ENCODE measurements at regions not wholly inside any gene's neighbourhood (a gene's known extent, or its start where the extent isn't known, plus 50 kb on each side); places are given as distances from the start of the nearest gene placed in this dataset.

DNA sequence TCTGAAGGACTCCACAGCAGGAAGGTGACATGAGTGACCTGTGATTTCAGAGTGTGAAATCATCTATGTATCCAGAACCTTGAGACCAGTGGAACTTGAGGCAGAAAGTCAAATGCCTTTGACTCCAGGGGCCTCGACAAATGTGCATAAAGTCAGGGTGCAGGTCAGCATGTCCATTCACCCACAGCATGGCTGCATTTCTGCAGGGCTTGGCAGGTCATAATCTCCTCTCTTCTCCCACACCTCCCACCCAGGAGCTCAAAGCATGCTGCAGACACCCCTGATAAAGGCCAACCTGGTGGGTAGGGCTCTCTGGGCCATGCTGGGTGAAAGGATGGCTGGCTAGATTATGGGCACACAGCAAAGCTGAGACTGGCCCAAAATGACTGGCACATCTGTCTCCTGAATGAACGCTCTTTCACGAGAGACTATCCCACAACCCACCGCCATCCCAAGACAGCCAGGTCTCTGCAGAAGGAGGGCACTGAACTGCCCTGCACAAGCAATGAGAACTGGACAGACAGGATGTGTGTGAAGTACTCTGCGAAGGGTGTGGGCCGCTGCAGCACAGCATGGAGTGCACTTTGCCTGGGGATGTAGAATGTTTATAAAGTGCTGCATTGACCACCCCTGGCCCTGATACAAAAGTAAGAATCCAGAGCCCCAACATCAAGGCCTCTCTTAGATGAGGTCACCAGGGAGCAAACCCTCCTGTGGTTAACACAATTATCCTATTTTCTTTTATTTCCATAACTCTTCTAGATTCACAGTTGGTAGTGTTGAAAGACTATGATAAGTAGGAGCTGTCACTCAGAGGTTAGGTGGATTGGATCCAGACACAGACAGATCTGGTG is 78.2 kb upstream of the NXT1 start:
- Histone ChIP-seq H3K27ac (ENCODE audit: extremely low read depth, low read depth, low read length) (no peak overlapping the region), H3K4me3 (ENCODE audit: low read depth, low read length) (no peak overlapping the region), H3K9me3 (ENCODE audit: control insufficient read depth, insufficient read depth, low read depth, low read length) (no peaks in the 10 kb centered on the region), H3K36me3 (ENCODE audit: control insufficient read depth in 2 of 2, insufficient read depth in 1 of 2, low read length in 2 of 2) (no peaks in the 10 kb centered on the region), H3K4me1 (ENCODE audit: control insufficient read depth, insufficient read depth, low read length) (no peaks in the 10 kb centered on the region)
- ChIA-PET POLR2A (no interaction called here), CTCF (no interaction called here)
- TF ChIP-seq ZNF777 (tag by site-specific recombination; IDR thresholded peaks at IDR 0.05; ENCODE audit: borderline replicate concordance) (no peak), ZNF266 (tag by site-specific recombination; IDR thresholded peaks at IDR 0.05; ENCODE audit: low read depth) (no peak), ZIC2 (tag by site-specific recombination; IDR thresholded peaks at IDR 0.05) (peak; percentile 53; the same call in 1 of the 2 replicates), ZNF544 (tag by site-specific recombination; IDR thresholded peaks at IDR 0.05) (no peak), ZNF76 (tag by site-specific recombination; IDR thresholded peaks at IDR 0.05; ENCODE audit: borderline replicate concordance, low read depth) (no peak)

DNA sequence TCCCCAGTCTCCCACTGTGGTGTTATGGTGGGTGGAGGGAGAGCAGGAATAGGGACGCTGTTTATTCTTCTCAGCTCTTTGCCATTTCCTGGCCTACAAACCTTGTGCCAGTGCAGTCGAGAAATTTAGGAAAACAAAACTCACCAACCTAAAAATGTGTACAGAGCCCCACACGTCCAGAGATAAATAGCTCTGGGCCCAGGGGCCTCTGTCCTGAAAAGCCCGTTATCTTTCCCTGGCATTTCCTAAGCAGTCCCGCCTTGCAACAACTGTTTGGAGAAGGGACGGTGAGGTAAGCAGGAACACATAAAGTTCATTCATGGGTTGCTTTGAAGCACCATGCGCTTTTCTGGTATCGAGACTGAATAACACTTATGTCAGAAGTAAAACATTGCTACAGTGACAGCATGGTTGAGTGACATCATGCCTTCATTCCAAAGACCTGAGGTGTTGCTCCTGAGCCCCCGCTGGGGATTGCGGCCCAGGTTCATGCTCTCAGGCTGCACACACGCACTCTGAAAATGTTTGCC is 80.1 kb upstream of the NXT1 start:
- H3K27ac ChIP-seq (ENCODE audit: extremely low read depth, low read depth, low read length) = no peak overlapping the region; the same call in 1 of the 2 replicates
- TF ChIP-seq ZNF324 (tag by site-specific recombination; IDR thresholded peaks at IDR 0.05) (0 out of 2 replicates have a peak, but pooled peaks have one; percentile 47), ZNF335 (tag by site-specific recombination; conservative IDR thresholded peaks at IDR 0.05) (peak; percentile 54), GLIS1 (tag by site-specific recombination; IDR thresholded peaks at IDR 0.05) (peak; percentile 55), ZNF138 (tag by site-specific recombination; IDR thresholded peaks at IDR 0.05; ENCODE audit: borderline replicate concordance) (no peak), ZIC2 (tag by site-specific recombination; IDR thresholded peaks at IDR 0.05) (0 out of 2 replicates have a peak, but pooled peaks have one; percentile 26), ZNF629 (tag by site-specific recombination; IDR thresholded peaks at IDR 0.05) (peak; percentile 96), ZBTB17 (tag by site-specific recombination; IDR thresholded peaks at IDR 0.05) (no peak), MEIS1 (CRISPR knock-in tag; IDR thresholded peaks at IDR 0.05; ENCODE audit: borderline replicate concordance) (no peak; the same call in 1 of the 2 replicates), ZNF843 (tag by site-specific recombination; IDR thresholded peaks at IDR 0.05) (peak; percentile 61), ZNF600 (tag by site-specific recombination; IDR thresholded peaks at IDR 0.05) (peak; percentile 69), ZNF560 (tag by site-specific recombination; IDR thresholded peaks at IDR 0.05; ENCODE audit: borderline replicate concordance) (no peak), ZEB2 (tag by site-specific recombination; IDR thresholded peaks at IDR 0.05) (0 out of 2 replicates have a peak, but pooled peaks have one; percentile 36), ZFP69B (tag by site-specific recombination; IDR thresholded peaks at IDR 0.05) (0 out of 2 replicates have a peak, but pooled peaks have one; percentile 39), ZFP37 (tag by site-specific recombination; IDR thresholded peaks at IDR 0.05) (peak; percentile 70; the same call in 1 of the 2 replicates)
- TF ChIP-seq, protein P1, sequence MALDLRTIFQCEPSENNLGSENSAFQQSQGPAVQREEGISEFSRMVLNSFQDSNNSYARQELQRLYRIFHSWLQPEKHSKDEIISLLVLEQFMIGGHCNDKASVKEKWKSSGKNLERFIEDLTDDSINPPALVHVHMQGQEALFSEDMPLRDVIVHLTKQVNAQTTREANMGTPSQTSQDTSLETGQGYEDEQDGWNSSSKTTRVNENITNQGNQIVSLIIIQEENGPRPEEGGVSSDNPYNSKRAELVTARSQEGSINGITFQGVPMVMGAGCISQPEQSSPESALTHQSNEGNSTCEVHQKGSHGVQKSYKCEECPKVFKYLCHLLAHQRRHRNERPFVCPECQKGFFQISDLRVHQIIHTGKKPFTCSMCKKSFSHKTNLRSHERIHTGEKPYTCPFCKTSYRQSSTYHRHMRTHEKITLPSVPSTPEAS (tag by site-specific recombination; IDR thresholded peaks at IDR 0.05) = peak; percentile 27; the same call in 1 of the 2 replicates
- TF ChIP-seq, protein P2, sequence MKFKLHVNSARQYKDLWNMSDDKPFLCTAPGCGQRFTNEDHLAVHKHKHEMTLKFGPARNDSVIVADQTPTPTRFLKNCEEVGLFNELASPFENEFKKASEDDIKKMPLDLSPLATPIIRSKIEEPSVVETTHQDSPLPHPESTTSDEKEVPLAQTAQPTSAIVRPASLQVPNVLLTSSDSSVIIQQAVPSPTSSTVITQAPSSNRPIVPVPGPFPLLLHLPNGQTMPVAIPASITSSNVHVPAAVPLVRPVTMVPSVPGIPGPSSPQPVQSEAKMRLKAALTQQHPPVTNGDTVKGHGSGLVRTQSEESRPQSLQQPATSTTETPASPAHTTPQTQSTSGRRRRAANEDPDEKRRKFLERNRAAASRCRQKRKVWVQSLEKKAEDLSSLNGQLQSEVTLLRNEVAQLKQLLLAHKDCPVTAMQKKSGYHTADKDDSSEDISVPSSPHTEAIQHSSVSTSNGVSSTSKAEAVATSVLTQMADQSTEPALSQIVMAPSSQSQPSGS (tag by site-specific recombination; IDR thresholded peaks at IDR 0.05; ENCODE audit: low read depth) = peak; percentile 89
- TF ChIP-seq, protein P3, sequence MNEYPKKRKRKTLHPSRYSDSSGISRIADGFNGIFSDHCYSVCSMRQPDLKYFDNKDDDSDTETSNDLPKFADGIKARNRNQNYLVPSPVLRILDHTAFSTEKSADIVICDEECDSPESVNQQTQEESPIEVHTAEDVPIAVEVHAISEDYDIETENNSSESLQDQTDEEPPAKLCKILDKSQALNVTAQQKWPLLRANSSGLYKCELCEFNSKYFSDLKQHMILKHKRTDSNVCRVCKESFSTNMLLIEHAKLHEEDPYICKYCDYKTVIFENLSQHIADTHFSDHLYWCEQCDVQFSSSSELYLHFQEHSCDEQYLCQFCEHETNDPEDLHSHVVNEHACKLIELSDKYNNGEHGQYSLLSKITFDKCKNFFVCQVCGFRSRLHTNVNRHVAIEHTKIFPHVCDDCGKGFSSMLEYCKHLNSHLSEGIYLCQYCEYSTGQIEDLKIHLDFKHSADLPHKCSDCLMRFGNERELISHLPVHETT (tag by site-specific recombination; IDR thresholded peaks at IDR 0.05) = peak; percentile 81
- TF ChIP-seq, protein P4, sequence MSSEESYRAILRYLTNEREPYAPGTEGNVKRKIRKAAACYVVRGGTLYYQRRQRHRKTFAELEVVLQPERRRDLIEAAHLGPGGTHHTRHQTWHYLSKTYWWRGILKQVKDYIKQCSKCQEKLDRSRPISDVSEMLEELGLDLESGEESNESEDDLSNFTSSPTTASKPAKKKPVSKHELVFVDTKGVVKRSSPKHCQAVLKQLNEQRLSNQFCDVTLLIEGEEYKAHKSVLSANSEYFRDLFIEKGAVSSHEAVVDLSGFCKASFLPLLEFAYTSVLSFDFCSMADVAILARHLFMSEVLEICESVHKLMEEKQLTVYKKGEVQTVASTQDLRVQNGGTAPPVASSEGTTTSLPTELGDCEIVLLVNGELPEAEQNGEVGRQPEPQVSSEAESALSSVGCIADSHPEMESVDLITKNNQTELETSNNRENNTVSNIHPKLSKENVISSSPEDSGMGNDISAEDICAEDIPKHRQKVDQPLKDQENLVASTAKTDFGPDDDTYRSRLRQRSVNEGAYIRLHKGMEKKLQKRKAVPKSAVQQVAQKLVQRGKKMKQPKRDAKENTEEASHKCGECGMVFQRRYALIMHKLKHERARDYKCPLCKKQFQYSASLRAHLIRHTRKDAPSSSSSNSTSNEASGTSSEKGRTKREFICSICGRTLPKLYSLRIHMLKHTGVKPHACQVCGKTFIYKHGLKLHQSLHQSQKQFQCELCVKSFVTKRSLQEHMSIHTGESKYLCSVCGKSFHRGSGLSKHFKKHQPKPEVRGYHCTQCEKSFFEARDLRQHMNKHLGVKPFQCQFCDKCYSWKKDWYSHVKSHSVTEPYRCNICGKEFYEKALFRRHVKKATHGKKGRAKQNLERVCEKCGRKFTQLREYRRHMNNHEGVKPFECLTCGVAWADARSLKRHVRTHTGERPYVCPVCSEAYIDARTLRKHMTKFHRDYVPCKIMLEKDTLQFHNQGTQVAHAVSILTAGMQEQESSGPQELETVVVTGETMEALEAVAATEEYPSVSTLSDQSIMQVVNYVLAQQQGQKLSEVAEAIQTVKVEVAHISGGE (tag by site-specific recombination; conservative IDR thresholded peaks at IDR 0.05; ENCODE audit: low read depth) = 0 out of 2 replicates have a peak, but pooled peaks have one; percentile 10

More for the DNA sequence above, 80.1 kb upstream of the NXT1 start:
- no peak overlapping the region for H3K4me3 ChIP-seq (ENCODE audit: low read depth, low read length)
- ChIA-PET POLR2A (interaction anchor here (0.8 kb wide), 1 partner anchor 80 kb away, joined by 4 read pairs; the partner anchor contains the start of gene NXT1), CTCF (interaction anchor here (0.6 to 1.8 kb wide), 4 partner anchors 35 to 579 kb away, joined by 3 to 6 read pairs (median 4); no protein-coding TSS in a partner anchor)
- H3K4me1 ChIP-seq (ENCODE audit: control insufficient read depth, insufficient read depth, low read length) = no peaks in the 10 kb centered on the region
- no peaks in the 10 kb centered on the region for H3K9me3 ChIP-seq (ENCODE audit: control insufficient read depth, insufficient read depth, low read depth, low read length)
- no peaks in the 10 kb centered on the region for H3K36me3 ChIP-seq (ENCODE audit: control insufficient read depth in 2 of 2, insufficient read depth in 1 of 2, low read length in 2 of 2)
